GM23338 (cell line): ENCODE measurements at regions not wholly inside any gene's neighbourhood (a gene's known extent, or its start where the extent isn't known, plus 50 kb on each side); places are given as distances from the start of the nearest gene placed in this dataset.

Experiments
- ATAC-seq: fragments of 200-7000 bp; cut with Tn5 transposase; 3 replicates; pipeline ENCODE4 v1.9.1; 2020
- DNase-seq: peaks from one replicate; pipeline ENCODE4 v3.0.0-alpha.2; 2015; ENCODE audit warnings: low spot score
- H2AFZ ChIP-seq: fragments of 200-600 bp; sonication (generic); 2 replicates; pipeline ENCODE4 v1.8.0; 2016; ENCODE audit warnings: antibody characterized with exemption, mild to moderate bottlenecking, moderate library complexity
- H3F3A ChIP-seq: fragments of 200-600 bp; sonication (generic); replicated peaks from 2 replicates; pipeline ENCODE4 v1.8.0; 2017; ENCODE audit warnings: antibody characterized with exemption, mixed run types, low read depth
- H3K27ac ChIP-seq: fragments of 200-600 bp; sonication (generic); 2 replicates; pipeline ENCODE4 v1.6.1; 2016; ENCODE audit warnings: low read depth
- H3K27me3 ChIP-seq: fragments of 200-600 bp; sonication (generic); 2 replicates; pipeline ENCODE4 v1.8.0; 2016; ENCODE audit warnings: mild to moderate bottlenecking, mixed run types, moderate library complexity; ENCODE audit not compliant: insufficient read depth
- H3K36me3 ChIP-seq: fragments of 200-600 bp; sonication (generic); 2 replicates; pipeline ENCODE4 v1.8.0; 2016; ENCODE audit warnings: mild to moderate bottlenecking; ENCODE audit not compliant: insufficient read depth
- H3K4me1 ChIP-seq: fragments of 200-600 bp; sonication (generic); 2 replicates; pipeline ENCODE4 v1.8.0; 2016; ENCODE audit warnings: mild to moderate bottlenecking, moderate library complexity; ENCODE audit not compliant: insufficient read depth
- H3K4me2 ChIP-seq: fragments of 200-600 bp; sonication (generic); 2 replicates; pipeline ENCODE4 v1.7.1; 2017; ENCODE audit warnings: mixed run types
- H3K4me3 ChIP-seq: fragments of 200-600 bp; sonication (generic); 2 replicates; pipeline ENCODE4 v1.6.1; 2016; ENCODE audit warnings: mixed run types
- H3K79me2 ChIP-seq: fragments of 200-600 bp; sonication (generic); replicated peaks from 2 replicates; pipeline ENCODE4 v1.8.0; 2017; ENCODE audit warnings: mild to moderate bottlenecking; ENCODE audit not compliant: insufficient read depth
- H3K9me2 ChIP-seq: fragments of 200-600 bp; sonication (generic); 2 replicates; pipeline ENCODE4 v1.8.0; 2017; ENCODE audit not compliant: insufficient read depth
- H4K20me1 ChIP-seq: fragments of 200-600 bp; sonication (generic); replicated peaks from 2 replicates; pipeline ENCODE4 v1.8.0; 2017; ENCODE audit warnings: mild to moderate bottlenecking; ENCODE audit not compliant: insufficient read depth
- H3K27ac Mint-ChIP-seq: 2 replicates; pipeline ENCODE4 v1.8.0; 2020; ENCODE audit warnings: inconsistent platforms, mild to moderate bottlenecking, moderate library complexity, mixed read lengths
- H3K27me3 Mint-ChIP-seq: 3 replicates; pipeline ENCODE4 v1.8.0; 2022; ENCODE audit warnings: low read depth, mild to moderate bottlenecking, moderate library complexity, mixed read lengths, inconsistent platforms; ENCODE audit not compliant: insufficient read depth, poor library complexity
- H3K36me3 Mint-ChIP-seq: 3 replicates; pipeline ENCODE4 v1.8.0; 2021; ENCODE audit warnings: low read depth, mild to moderate bottlenecking, inconsistent platforms, moderate library complexity, mixed read lengths
- H3K4me1 Mint-ChIP-seq: 3 replicates; pipeline ENCODE4 v1.8.0; 2020; ENCODE audit warnings: mild to moderate bottlenecking, inconsistent platforms, mixed read lengths
- H3K4me3 Mint-ChIP-seq: 3 replicates; pipeline ENCODE4 v1.8.0; 2021; ENCODE audit warnings: moderate library complexity, mild to moderate bottlenecking, inconsistent platforms, mixed read lengths
- H3K9me3 Mint-ChIP-seq: 3 replicates; pipeline ENCODE4 v1.8.0; 2020; ENCODE audit warnings: moderate library complexity, mild to moderate bottlenecking, inconsistent platforms, mixed read lengths
- CREB1 ChIP-seq: fragments of 250-450 bp; sonication (Bioruptor Pico); IDR thresholded peaks from 2 replicates; pipeline ENCODE4 v1.5.0; 2020; ENCODE audit warnings: low read depth, mild to moderate bottlenecking, moderate library complexity
- ETS1 ChIP-seq: IDR thresholded peaks from 2 replicates; pipeline ENCODE4 v1.6.1; 2016; ENCODE audit warnings: antibody characterized with exemption
- EZH2 ChIP-seq: fragments of 200-600 bp; sonication (generic); IDR thresholded peaks from one replicate; pipeline ENCODE4 v1.8.0; 2017; ENCODE audit warnings: antibody characterized with exemption, mild to moderate bottlenecking, low read depth; ENCODE audit not compliant: unreplicated experiment
- JUNB ChIP-seq: IDR thresholded peaks from one replicate; pipeline ENCODE4 v1.6.1; 2016; ENCODE audit warnings: antibody characterized with exemption; ENCODE audit not compliant: unreplicated experiment
- POLR2AphosphoS5 ChIP-seq: IDR thresholded peaks from 2 replicates; pipeline ENCODE4 v1.6.1; 2016; ENCODE audit warnings: antibody characterized with exemption, low read depth
- STAT1 ChIP-seq: IDR thresholded peaks from one replicate; pipeline ENCODE4 v1.6.1; 2016; ENCODE audit warnings: antibody characterized with exemption; ENCODE audit not compliant: unreplicated experiment
- TF ChIP-seq, protein P1 (sequence below): IDR thresholded peaks from one replicate; pipeline ENCODE4 v1.6.1; 2018; ENCODE audit warnings: antibody characterized with exemption; ENCODE audit not compliant: unreplicated experiment

DNA sequence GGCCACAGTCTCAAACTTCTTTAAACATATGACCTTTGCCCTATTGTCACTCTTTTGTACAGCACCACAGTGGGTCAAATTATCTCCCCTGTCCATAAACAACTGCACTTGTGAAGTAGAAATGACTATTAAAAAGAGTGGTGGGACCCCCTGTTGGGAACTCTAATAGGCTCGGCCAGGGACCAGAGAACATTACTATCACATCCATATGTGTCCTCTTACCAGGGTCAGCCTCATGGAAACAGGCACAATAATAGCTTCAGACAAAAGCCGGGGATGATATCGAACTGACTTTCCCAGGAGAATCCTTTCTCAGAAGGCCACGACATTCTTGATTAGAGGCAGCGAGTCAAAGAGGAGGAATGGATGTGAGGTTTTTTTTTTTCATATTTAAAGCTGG, 96.6 kb downstream of the NKX2-1 start:
- peaks cover 36% of the 10 kb centered on the region for H3K4me1 Mint-ChIP-seq
- 0 out of 2 replicates have a peak, but pooled peaks cover 4% of the 10 kb centered on the region for H3K9me2 ChIP-seq
- no peaks in the 10 kb centered on the region for H3K79me2 ChIP-seq
- no peak overlapping the region for H3K4me3 Mint-ChIP-seq
- peaks cover 4% of the 10 kb centered on the region for H3K27me3 Mint-ChIP-seq
- no peaks in the 10 kb centered on the region for H3K36me3 ChIP-seq
- H3K36me3 Mint-ChIP-seq: no peaks in the 10 kb centered on the region
- no peak overlapping the region for H3K4me3 ChIP-seq
- no peaks in the 10 kb centered on the region for H3K9me3 Mint-ChIP-seq
- no peak overlapping the region for H2AFZ ChIP-seq
- no peaks in the 10 kb centered on the region for H3F3A ChIP-seq
- peak overlapping the region; percentile 42 for H3K4me2 ChIP-seq
- TF ChIP-seq JUNB: no peak
- no peaks in the 10 kb centered on the region for H3K27me3 ChIP-seq
- no peak overlapping the region for H3K27ac Mint-ChIP-seq
- no peaks in the 10 kb centered on the region for H4K20me1 ChIP-seq
- no peak overlapping the region for H3K27ac ChIP-seq
- H3K4me1 ChIP-seq: peaks cover 42% of the 10 kb centered on the region
- peak; percentile 53 for ATAC-seq
- no peak for DNase-seq

- no peaks in the 10 kb centered on the region for H3K27me3 ChIP-seq
- peaks cover 39% of the 10 kb centered on the region for H3K4me1 ChIP-seq
- H4K20me1 ChIP-seq: no peaks in the 10 kb centered on the region
- 0 out of 2 replicates have a peak, but pooled peaks cover 8% of the 10 kb centered on the region for H3K9me2 ChIP-seq
- no peak overlapping the region for H3K4me2 ChIP-seq
- ATAC-seq: no peak
- Mint-ChIP-seq H3K27ac (no peak overlapping the region), H3K27me3 (peaks cover 7% of the 10 kb centered on the region), H3K9me3 (peaks cover 14% of the 10 kb centered on the region), H3K36me3 (no peaks in the 10 kb centered on the region), H3K4me1 (peaks cover 30% of the 10 kb centered on the region), H3K4me3 (no peak overlapping the region)
- H3K79me2 ChIP-seq: no peaks in the 10 kb centered on the region
- TF ChIP-seq CREB1 (CRISPR knock-in tag): no peak
- no peak for TF ChIP-seq JUNB
- no peak for TF ChIP-seq EZH2
- TF ChIP-seq, protein P1, sequence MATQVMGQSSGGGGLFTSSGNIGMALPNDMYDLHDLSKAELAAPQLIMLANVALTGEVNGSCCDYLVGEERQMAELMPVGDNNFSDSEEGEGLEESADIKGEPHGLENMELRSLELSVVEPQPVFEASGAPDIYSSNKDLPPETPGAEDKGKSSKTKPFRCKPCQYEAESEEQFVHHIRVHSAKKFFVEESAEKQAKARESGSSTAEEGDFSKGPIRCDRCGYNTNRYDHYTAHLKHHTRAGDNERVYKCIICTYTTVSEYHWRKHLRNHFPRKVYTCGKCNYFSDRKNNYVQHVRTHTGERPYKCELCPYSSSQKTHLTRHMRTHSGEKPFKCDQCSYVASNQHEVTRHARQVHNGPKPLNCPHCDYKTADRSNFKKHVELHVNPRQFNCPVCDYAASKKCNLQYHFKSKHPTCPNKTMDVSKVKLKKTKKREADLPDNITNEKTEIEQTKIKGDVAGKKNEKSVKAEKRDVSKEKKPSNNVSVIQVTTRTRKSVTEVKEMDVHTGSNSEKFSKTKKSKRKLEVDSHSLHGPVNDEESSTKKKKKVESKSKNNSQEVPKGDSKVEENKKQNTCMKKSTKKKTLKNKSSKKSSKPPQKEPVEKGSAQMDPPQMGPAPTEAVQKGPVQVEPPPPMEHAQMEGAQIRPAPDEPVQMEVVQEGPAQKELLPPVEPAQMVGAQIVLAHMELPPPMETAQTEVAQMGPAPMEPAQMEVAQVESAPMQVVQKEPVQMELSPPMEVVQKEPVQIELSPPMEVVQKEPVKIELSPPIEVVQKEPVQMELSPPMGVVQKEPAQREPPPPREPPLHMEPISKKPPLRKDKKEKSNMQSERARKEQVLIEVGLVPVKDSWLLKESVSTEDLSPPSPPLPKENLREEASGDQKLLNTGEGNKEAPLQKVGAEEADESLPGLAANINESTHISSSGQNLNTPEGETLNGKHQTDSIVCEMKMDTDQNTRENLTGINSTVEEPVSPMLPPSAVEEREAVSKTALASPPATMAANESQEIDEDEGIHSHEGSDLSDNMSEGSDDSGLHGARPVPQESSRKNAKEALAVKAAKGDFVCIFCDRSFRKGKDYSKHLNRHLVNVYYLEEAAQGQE: no peak
- no peak for TF ChIP-seq ETS1
- no peak for TF ChIP-seq STAT1
- TF ChIP-seq POLR2AphosphoS5: no peak
- H3F3A ChIP-seq: no peaks in the 10 kb centered on the region
- no peak overlapping the region for H2AFZ ChIP-seq
- DNase-seq: peak; percentile 38
- H3K4me3 ChIP-seq: no peak overlapping the region
- H3K27ac ChIP-seq: no peak overlapping the region
- no peaks in the 10 kb centered on the region for H3K36me3 ChIP-seq
These were observed 99.8 kb upstream of the MBIP start for GRCh38 chr14:36420149-36420687.
